ENCODE measurements at regions not wholly inside any gene's neighbourhood (a gene's known extent, or its start where the extent isn't known, plus 50 kb on each side); places are given as distances from the start of the nearest gene placed in this dataset.

GRCh38 chr4:133799717-133800315 lies 401.8 kb downstream of the PABPC4L start:
- no peak for TF ChIP-seq CTCF (IDR thresholded peaks at IDR 0.05)
- Mint-ChIP-seq H3K9me3 (no peaks in the 10 kb centered on the region), H3K36me3 (no peaks in the 10 kb centered on the region), H3K27ac (no peak overlapping the region), H3K4me3 (no peak overlapping the region), H3K27me3 (ENCODE audit: low read depth in 3 of 3) (no peaks in the 10 kb centered on the region), H3K4me1 (no peaks in the 10 kb centered on the region)
- DNase-seq, result no peak
- Histone ChIP-seq H3K9me3 (replicated peaks in 1 of 2; ENCODE audit: control insufficient read depth in 1 of 2, insufficient read depth in 1 of 2, low read length in 2 of 2) (no peaks in the 10 kb centered on the region), H3K4me3 (replicated peaks in 1 of 3; ENCODE audit: low read depth in 2 of 3, low read length in 3 of 3) (no peak overlapping the region), H3K27me3 (ENCODE audit: control insufficient read depth in 2 of 2, insufficient read depth in 2 of 2, low read length in 2 of 2) (no peaks in the 10 kb centered on the region), H4K20me1 (ENCODE audit: insufficient read depth, low read length) (no peaks in the 10 kb centered on the region), H3K4me2 (replicated peaks; ENCODE audit: extremely low read depth, low read length, poor library complexity, severe bottlenecking) (no peak overlapping the region), H3K36me3 (replicated peaks in 1 of 2; ENCODE audit: control insufficient read depth in 1 of 2, insufficient read depth in 2 of 2, low read length in 2 of 2) (no peaks in the 10 kb centered on the region), H3K79me2 (ENCODE audit: insufficient read depth, low read length) (no peaks in the 10 kb centered on the region), H2AFZ (ENCODE audit: insufficient read depth, low read depth, low read length, poor library complexity, severe bottlenecking) (no peak overlapping the region), H3K27ac (ENCODE audit: low read depth in 1 of 2, low read length in 2 of 2) (no peak overlapping the region), H3K4me1 (ENCODE audit: control insufficient read depth in 1 of 2, insufficient read depth in 2 of 2, low read length in 2 of 2) (no peaks in the 10 kb centered on the region), H3K9ac (ENCODE audit: insufficient read depth, low read length, poor library complexity, severe bottlenecking) (no peak overlapping the region)
- WGBS (ENCODE audit: insufficient coverage), result 0% methylated on average over 2 of the region's 3 CpGs
- intact Hi-C loops (cut with micrococcal nuclease), result no loop called here

- DNase-seq, result no peak
- Mint-ChIP-seq H3K27me3 (ENCODE audit: low read depth in 3 of 3) (peaks cover 0 to 1% (median 0%) of the 10 kb centered on the region in 3 donors), H3K9me3 (no peaks in the 10 kb centered on the region), H3K27ac (no peak overlapping the region), H3K4me1 (no peaks in the 10 kb centered on the region), H3K4me3 (no peak overlapping the region), H3K36me3 (no peaks in the 10 kb centered on the region)
- no peak overlapping the region for H3K9ac ChIP-seq (ENCODE audit: insufficient read depth, low read length, poor library complexity, severe bottlenecking)
- WGBS (ENCODE audit: insufficient coverage), result no CpG with 5 or more reads among the region's 2 CpGs
- H2AFZ ChIP-seq (ENCODE audit: insufficient read depth, low read depth, low read length, poor library complexity, severe bottlenecking), result no peak overlapping the region
- H3K27ac ChIP-seq (ENCODE audit: low read depth in 1 of 2, low read length in 2 of 2), result no peak overlapping the region
- no peak overlapping the region for H3K4me2 ChIP-seq (replicated peaks; ENCODE audit: extremely low read depth, low read length, poor library complexity, severe bottlenecking)
- H4K20me1 ChIP-seq (ENCODE audit: insufficient read depth, low read length), result no peaks in the 10 kb centered on the region
- H3K27me3 ChIP-seq (ENCODE audit: control insufficient read depth in 2 of 2, insufficient read depth in 2 of 2, low read length in 2 of 2), result no peaks in the 10 kb centered on the region
- H3K9me3 ChIP-seq (replicated peaks in 1 of 2; ENCODE audit: control insufficient read depth in 1 of 2, insufficient read depth in 1 of 2, low read length in 2 of 2), result no peaks in the 10 kb centered on the region
- H3K79me2 ChIP-seq (ENCODE audit: insufficient read depth, low read length), result no peaks in the 10 kb centered on the region
- no peaks in the 10 kb centered on the region for H3K36me3 ChIP-seq (replicated peaks in 1 of 2; ENCODE audit: control insufficient read depth in 1 of 2, insufficient read depth in 2 of 2, low read length in 2 of 2)
- intact Hi-C loops (cut with micrococcal nuclease), result no loop called here
- H3K4me1 ChIP-seq (ENCODE audit: control insufficient read depth in 1 of 2, insufficient read depth in 2 of 2, low read length in 2 of 2), result no peaks in the 10 kb centered on the region
- no peak overlapping the region for H3K4me3 ChIP-seq (replicated peaks in 1 of 3; ENCODE audit: low read depth in 2 of 3, low read length in 3 of 3)
- no peak for TF ChIP-seq CTCF (IDR thresholded peaks at IDR 0.05)
Observed at GRCh38 chr4:133777661-133778060, 423.9 kb downstream of the PABPC4L start.
